ENCODE measurements at regions not wholly inside any gene's neighbourhood (a gene's known extent, or its start where the extent isn't known, plus 50 kb on each side); places are given as distances from the start of the nearest gene placed in this dataset.

DNA sequence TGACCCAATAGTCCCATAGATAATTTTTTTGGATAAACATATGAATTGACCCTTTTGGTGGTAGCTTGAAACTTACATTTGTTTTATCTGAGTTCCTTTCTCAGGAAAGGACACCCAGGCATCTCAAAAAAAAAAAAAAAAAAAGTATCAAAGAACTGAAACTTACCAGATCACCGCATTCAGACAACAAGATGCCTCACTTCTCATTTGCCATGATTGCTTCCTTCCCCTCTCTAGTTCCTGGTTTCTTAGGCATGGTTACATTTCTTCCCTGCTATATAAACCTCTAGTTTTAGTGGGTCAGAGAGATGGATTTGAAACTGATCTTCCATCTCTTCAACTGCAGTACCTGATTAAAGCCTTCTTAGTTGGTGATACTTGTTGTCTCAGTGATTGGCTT is 240.1 kb downstream of the ACKR3 start:
- Histone ChIP-seq H4K91ac (ENCODE audit: low read depth, low read length) (no peak overlapping the region), H3K9ac (ENCODE audit: low read length) (no peak overlapping the region), H2BK120ac (ENCODE audit: insufficient read depth, low read length, poor library complexity) (no peak overlapping the region), H2BK12ac (ENCODE audit: low read length) (no peak overlapping the region), H2AFZ (ENCODE audit: insufficient read depth, low read length, poor library complexity) (no peak overlapping the region), H3K4me1 (ENCODE audit: control insufficient read depth in 1 of 2, insufficient read depth in 2 of 2, low read length in 2 of 2) (no peaks in the 10 kb centered on the region), H3K14ac (ENCODE audit: low read length) (no peak overlapping the region), H3K18ac (ENCODE audit: low read length) (no peak overlapping the region), H3K4me2 (ENCODE audit: low read length) (no peak overlapping the region), H3K79me1 (ENCODE audit: low read length) (no peaks in the 10 kb centered on the region), H3K23ac (ENCODE audit: low read length) (no peak overlapping the region), H3K27me3 (ENCODE audit: insufficient read depth, low read length) (no peaks in the 10 kb centered on the region), H4K12ac (ENCODE audit: low read depth, low read length) (no peak overlapping the region), H3K4me3 (ENCODE audit: low read depth, low read length) (no peak overlapping the region), H4K8ac (ENCODE audit: low read depth, low read length) (no peak overlapping the region), H2BK5ac (ENCODE audit: low read depth, low read length, poor library complexity) (no peak overlapping the region), H3K4ac (ENCODE audit: low read depth, low read length) (no peak overlapping the region), H2AK5ac (ENCODE audit: low read length) (no peak overlapping the region), H3K79me2 (ENCODE audit: control insufficient read depth, insufficient read depth, low read length, poor library complexity) (no peaks in the 10 kb centered on the region), H3K9me3 (ENCODE audit: insufficient read depth, low read depth, low read length) (peaks cover 11% of the 10 kb centered on the region), H3K27ac (ENCODE audit: low read depth, low read length) (no peak overlapping the region), H3K36me3 (ENCODE audit: control insufficient read depth in 1 of 2, insufficient read depth in 2 of 2, low read length in 2 of 2) (no peaks in the 10 kb centered on the region)
- no peak for DNase-seq
- WGBS (ENCODE audit: extremely low coverage, insufficient coverage, insufficient read length): no CpG with 5 or more reads among the region's 1 CpG

DNA sequence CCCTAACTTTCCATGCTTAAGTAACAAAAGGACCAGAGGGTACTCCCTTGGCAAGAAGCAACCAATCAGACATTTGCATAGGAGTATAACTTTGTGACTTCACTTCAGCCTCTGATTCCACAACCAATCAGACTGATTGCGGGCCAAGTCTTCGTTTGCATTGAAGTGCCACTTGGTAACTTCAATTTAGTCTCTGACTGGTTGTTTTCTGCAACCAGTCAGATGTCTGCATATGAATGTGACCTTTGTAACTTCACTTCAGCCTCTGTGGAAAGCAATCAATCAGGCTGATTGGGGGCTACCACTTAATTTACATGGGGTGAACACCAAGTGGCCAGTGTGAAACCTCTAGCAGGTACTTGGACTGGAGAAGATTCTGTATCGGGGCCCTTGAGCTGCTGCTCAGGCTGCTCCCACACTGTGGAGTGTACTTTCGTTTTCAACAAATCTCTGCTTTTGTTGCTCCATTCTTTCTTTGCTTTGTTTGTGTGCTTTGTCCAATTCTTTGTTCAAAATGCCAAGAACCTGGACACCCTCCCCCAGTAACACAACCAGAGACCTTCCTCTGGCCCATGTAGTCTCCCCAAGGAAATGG is 241.5 kb downstream of the ACKR3 start:
- Histone ChIP-seq H3K23ac (ENCODE audit: low read length) (no peak overlapping the region), H3K27me3 (ENCODE audit: insufficient read depth, low read length) (no peaks in the 10 kb centered on the region), H2AK5ac (ENCODE audit: low read length) (no peak overlapping the region), H3K79me1 (ENCODE audit: low read length) (no peaks in the 10 kb centered on the region), H2AFZ (ENCODE audit: insufficient read depth, low read length, poor library complexity) (no peak overlapping the region), H3K27ac (ENCODE audit: low read depth, low read length) (no peak overlapping the region), H2BK5ac (ENCODE audit: low read depth, low read length, poor library complexity) (no peak overlapping the region), H3K9me3 (ENCODE audit: insufficient read depth, low read depth, low read length) (peaks cover 11% of the 10 kb centered on the region), H3K4me2 (ENCODE audit: low read length) (no peak overlapping the region), H2BK12ac (ENCODE audit: low read length) (no peak overlapping the region), H3K36me3 (ENCODE audit: control insufficient read depth in 1 of 2, insufficient read depth in 2 of 2, low read length in 2 of 2) (no peaks in the 10 kb centered on the region), H4K8ac (ENCODE audit: low read depth, low read length) (no peak overlapping the region), H4K12ac (ENCODE audit: low read depth, low read length) (no peak overlapping the region), H3K18ac (ENCODE audit: low read length) (no peak overlapping the region), H2BK120ac (ENCODE audit: insufficient read depth, low read length, poor library complexity) (no peak overlapping the region), H3K9ac (ENCODE audit: low read length) (no peak overlapping the region), H3K14ac (ENCODE audit: low read length) (no peak overlapping the region), H4K91ac (ENCODE audit: low read depth, low read length) (no peak overlapping the region), H3K4me3 (ENCODE audit: low read depth, low read length) (no peak overlapping the region), H3K79me2 (ENCODE audit: control insufficient read depth, insufficient read depth, low read length, poor library complexity) (no peaks in the 10 kb centered on the region), H3K4me1 (ENCODE audit: control insufficient read depth in 1 of 2, insufficient read depth in 2 of 2, low read length in 2 of 2) (no peaks in the 10 kb centered on the region), H3K4ac (ENCODE audit: low read depth, low read length) (no peak overlapping the region)
- no CpG with 5 or more reads among the region's 4 CpGs for WGBS (ENCODE audit: extremely low coverage, insufficient coverage, insufficient read length)
- no peak for DNase-seq

- no peak for DNase-seq
- Histone ChIP-seq H3K36me3 (ENCODE audit: control insufficient read depth in 1 of 2, insufficient read depth in 2 of 2, low read length in 2 of 2) (no peaks in the 10 kb centered on the region), H2BK120ac (ENCODE audit: insufficient read depth, low read length, poor library complexity) (no peak overlapping the region), H3K4ac (ENCODE audit: low read depth, low read length) (no peak overlapping the region), H3K27ac (ENCODE audit: low read depth, low read length) (no peak overlapping the region), H3K79me2 (ENCODE audit: control insufficient read depth, insufficient read depth, low read length, poor library complexity) (no peaks in the 10 kb centered on the region), H3K18ac (ENCODE audit: low read length) (no peak overlapping the region), H3K23ac (ENCODE audit: low read length) (no peak overlapping the region), H3K4me2 (ENCODE audit: low read length) (no peak overlapping the region), H3K14ac (ENCODE audit: low read length) (no peak overlapping the region), H2AK5ac (ENCODE audit: low read length) (no peak overlapping the region), H4K91ac (ENCODE audit: low read depth, low read length) (no peak overlapping the region), H3K4me3 (ENCODE audit: low read depth, low read length) (no peak overlapping the region), H3K4me1 (ENCODE audit: control insufficient read depth in 1 of 2, insufficient read depth in 2 of 2, low read length in 2 of 2) (no peaks in the 10 kb centered on the region), H3K9ac (ENCODE audit: low read length) (no peak overlapping the region), H2BK5ac (ENCODE audit: low read depth, low read length, poor library complexity) (no peak overlapping the region), H3K9me3 (ENCODE audit: insufficient read depth, low read depth, low read length) (peaks cover 2% of the 10 kb centered on the region), H2BK12ac (ENCODE audit: low read length) (no peak overlapping the region), H4K8ac (ENCODE audit: low read depth, low read length) (no peak overlapping the region), H4K12ac (ENCODE audit: low read depth, low read length) (no peak overlapping the region), H3K27me3 (ENCODE audit: insufficient read depth, low read length) (no peaks in the 10 kb centered on the region), H3K79me1 (ENCODE audit: low read length) (no peaks in the 10 kb centered on the region), H2AFZ (ENCODE audit: insufficient read depth, low read length, poor library complexity) (no peak overlapping the region)
- no CpG with 5 or more reads among the region's 4 CpGs for whole genome bisulfite sequencing (ENCODE audit: extremely low coverage, insufficient coverage, insufficient read length)
These were observed 244.1 kb downstream of the ACKR3 start for GRCh38 chr2:236813766-236814165.

GRCh38 chr2:236814593-236814992 is 245.0 kb downstream of the ACKR3 start:
- H3K14ac ChIP-seq (ENCODE audit: low read length): no peak overlapping the region
- H3K23ac ChIP-seq (ENCODE audit: low read length): no peak overlapping the region
- no peak overlapping the region for H3K18ac ChIP-seq (ENCODE audit: low read length)
- H2AK5ac ChIP-seq (ENCODE audit: low read length): no peak overlapping the region
- no peak overlapping the region for H4K8ac ChIP-seq (ENCODE audit: low read depth, low read length)
- no peaks in the 10 kb centered on the region for H3K27me3 ChIP-seq (ENCODE audit: insufficient read depth, low read length)
- no peak overlapping the region for H3K9ac ChIP-seq (ENCODE audit: low read length)
- H3K36me3 ChIP-seq (ENCODE audit: control insufficient read depth in 1 of 2, insufficient read depth in 2 of 2, low read length in 2 of 2): no peaks in the 10 kb centered on the region
- no CpG with 5 or more reads among the region's 4 CpGs for WGBS (ENCODE audit: extremely low coverage, insufficient coverage, insufficient read length)
- H3K9me3 ChIP-seq (ENCODE audit: insufficient read depth, low read depth, low read length): no peaks in the 10 kb centered on the region
- no peaks in the 10 kb centered on the region for H3K79me1 ChIP-seq (ENCODE audit: low read length)
- H3K4me1 ChIP-seq (ENCODE audit: control insufficient read depth in 1 of 2, insufficient read depth in 2 of 2, low read length in 2 of 2): no peaks in the 10 kb centered on the region
- H3K79me2 ChIP-seq (ENCODE audit: control insufficient read depth, insufficient read depth, low read length, poor library complexity): no peaks in the 10 kb centered on the region
- H3K27ac ChIP-seq (ENCODE audit: low read depth, low read length): no peak overlapping the region
- no peak overlapping the region for H2BK5ac ChIP-seq (ENCODE audit: low read depth, low read length, poor library complexity)
- H4K91ac ChIP-seq (ENCODE audit: low read depth, low read length): no peak overlapping the region
- H3K4ac ChIP-seq (ENCODE audit: low read depth, low read length): no peak overlapping the region
- no peak overlapping the region for H3K4me3 ChIP-seq (ENCODE audit: low read depth, low read length)
- H2BK12ac ChIP-seq (ENCODE audit: low read length): no peak overlapping the region
- no peak overlapping the region for H2AFZ ChIP-seq (ENCODE audit: insufficient read depth, low read length, poor library complexity)
- no peak overlapping the region for H3K4me2 ChIP-seq (ENCODE audit: low read length)
- DNase-seq: no peak
- no peak overlapping the region for H2BK120ac ChIP-seq (ENCODE audit: insufficient read depth, low read length, poor library complexity)
- H4K12ac ChIP-seq (ENCODE audit: low read depth, low read length): no peak overlapping the region
